ENCODE measurements at regions not wholly inside any gene's neighbourhood (a gene's known extent, or its start where the extent isn't known, plus 50 kb on each side); places are given as distances from the start of the nearest gene placed in this dataset.

GRCh38 chr9:78930281-78930680 lies 633.4 kb downstream of the PSAT1 start:
- Histone ChIP-seq H3K9me3 (ENCODE audit: insufficient read depth, low read depth, low read length) (no peaks in the 10 kb centered on the region), H3K9ac (ENCODE audit: low read depth, low read length, poor library complexity, severe bottlenecking) (no peak overlapping the region), H3K4me1 (ENCODE audit: insufficient read depth, low read length, poor library complexity, severe bottlenecking) (no peaks in the 10 kb centered on the region), H2AFZ (ENCODE audit: low read length) (no peak overlapping the region), H3K27me3 (ENCODE audit: insufficient read depth, low read length, poor library complexity, severe bottlenecking) (no peaks in the 10 kb centered on the region), H3F3A (ENCODE audit: low read depth) (no peaks in the 10 kb centered on the region), H3K4me3 (ENCODE audit: low read length, poor library complexity, severe bottlenecking) (no peak overlapping the region), H4K20me1 (ENCODE audit: insufficient read depth, low read length, poor library complexity, severe bottlenecking) (no peaks in the 10 kb centered on the region), H3K36me3 (ENCODE audit: insufficient read depth, low read length) (no peaks in the 10 kb centered on the region), H3K79me2 (ENCODE audit: insufficient read depth, low read length) (no peaks in the 10 kb centered on the region), H3K4me2 (ENCODE audit: low read depth, low read length, poor library complexity, severe bottlenecking) (no peak overlapping the region), H3K9me2 (replicated peaks; ENCODE audit: low read depth, low read length) (no peaks in the 10 kb centered on the region)
- TF ChIP-seq CTCF (conservative IDR thresholded peaks at IDR 0.05; ENCODE audit: low read length), result no peak

DNA sequence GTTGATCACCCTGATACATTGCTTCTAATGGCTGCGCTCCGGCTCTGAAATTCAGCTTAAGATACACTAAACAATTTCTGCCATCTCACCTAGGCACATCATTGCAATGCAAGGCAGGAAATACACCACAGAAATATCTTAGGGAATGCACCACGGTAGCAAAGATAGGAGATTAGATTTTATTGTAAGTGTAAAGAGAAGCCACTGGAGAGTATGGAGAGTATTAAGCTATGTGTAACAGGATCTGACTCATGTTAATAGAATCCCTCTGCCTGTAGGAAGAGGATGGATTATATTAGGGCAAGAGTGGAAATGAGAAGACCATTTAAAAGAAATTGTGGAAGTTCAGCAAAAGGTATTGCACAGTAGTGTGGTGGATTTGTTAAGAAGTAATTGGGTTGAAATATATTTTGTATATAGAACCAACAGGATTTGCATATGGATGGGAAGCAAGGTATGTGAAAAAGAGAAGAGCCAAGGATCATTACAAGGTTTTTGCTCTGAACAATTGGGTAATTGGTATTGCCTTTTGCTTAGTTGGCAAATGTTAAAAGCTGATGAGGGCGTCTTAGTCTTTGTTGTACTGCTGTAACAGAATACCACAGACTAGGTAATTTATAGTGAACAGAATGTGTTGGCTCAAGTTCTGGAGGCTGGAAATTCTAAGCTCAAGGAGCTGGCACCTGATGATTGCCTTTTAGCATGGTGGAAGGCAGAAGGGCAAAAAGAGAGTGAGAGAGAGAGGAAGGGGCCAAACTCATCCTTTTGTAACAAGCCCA lies 636.1 kb downstream of the PSAT1 start:
- H3K4me3 ChIP-seq (ENCODE audit: low read length, poor library complexity, severe bottlenecking), result no peak overlapping the region
- no peaks in the 10 kb centered on the region; the same call in 1 of the 2 replicates for H3K9me2 ChIP-seq (replicated peaks; ENCODE audit: low read depth, low read length)
- no peaks in the 10 kb centered on the region for H3F3A ChIP-seq (ENCODE audit: low read depth)
- H3K4me1 ChIP-seq (ENCODE audit: insufficient read depth, low read length, poor library complexity, severe bottlenecking), result no peaks in the 10 kb centered on the region
- H3K4me2 ChIP-seq (ENCODE audit: low read depth, low read length, poor library complexity, severe bottlenecking), result no peak overlapping the region
- no peak overlapping the region for H2AFZ ChIP-seq (ENCODE audit: low read length)
- H3K9me3 ChIP-seq (ENCODE audit: insufficient read depth, low read depth, low read length), result no peaks in the 10 kb centered on the region
- H3K79me2 ChIP-seq (ENCODE audit: insufficient read depth, low read length), result no peaks in the 10 kb centered on the region
- no peaks in the 10 kb centered on the region for H3K27me3 ChIP-seq (ENCODE audit: insufficient read depth, low read length, poor library complexity, severe bottlenecking)
- TF ChIP-seq EZH2phosphoT487 (IDR thresholded peaks at IDR 0.05; ENCODE audit: borderline replicate concordance) (no peak), CTCF (conservative IDR thresholded peaks at IDR 0.05; ENCODE audit: low read length) (no peak)
- H3K9ac ChIP-seq (ENCODE audit: low read depth, low read length, poor library complexity, severe bottlenecking), result no peak overlapping the region
- no peaks in the 10 kb centered on the region for H4K20me1 ChIP-seq (ENCODE audit: insufficient read depth, low read length, poor library complexity, severe bottlenecking)
- H3K36me3 ChIP-seq (ENCODE audit: insufficient read depth, low read length), result no peaks in the 10 kb centered on the region

DNA sequence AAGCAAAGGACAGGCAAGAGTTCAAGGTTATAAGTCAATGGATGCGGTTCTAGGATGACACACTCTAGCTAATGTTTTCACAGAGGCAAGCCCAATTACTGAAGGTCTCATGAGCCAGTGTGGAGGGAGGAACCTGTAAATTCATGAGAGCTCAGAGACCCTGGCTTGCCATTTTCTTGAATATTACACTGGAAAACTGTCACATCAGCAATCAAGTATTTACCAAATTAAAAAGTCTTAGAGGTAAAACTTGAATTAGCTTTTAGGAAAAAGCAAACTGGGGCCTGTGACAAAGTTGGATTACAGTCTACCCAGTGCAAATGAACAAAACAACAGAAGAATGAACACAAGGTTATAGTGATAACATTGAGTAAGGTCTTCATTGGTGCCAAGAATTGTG lies 636.9 kb upstream of the TLE4 start:
- no peaks in the 10 kb centered on the region for H3F3A ChIP-seq (ENCODE audit: low read depth)
- H3K4me1 ChIP-seq (ENCODE audit: insufficient read depth, low read length, poor library complexity, severe bottlenecking), result no peaks in the 10 kb centered on the region
- no peaks in the 10 kb centered on the region; the same call in 1 of the 2 replicates for H3K9me2 ChIP-seq (replicated peaks; ENCODE audit: low read depth, low read length)
- no peaks in the 10 kb centered on the region for H3K9me3 ChIP-seq (ENCODE audit: insufficient read depth, low read depth, low read length)
- no peaks in the 10 kb centered on the region for H3K27me3 ChIP-seq (ENCODE audit: insufficient read depth, low read length, poor library complexity, severe bottlenecking)
- H3K36me3 ChIP-seq (ENCODE audit: insufficient read depth, low read length), result no peaks in the 10 kb centered on the region
- no peaks in the 10 kb centered on the region for H4K20me1 ChIP-seq (ENCODE audit: insufficient read depth, low read length, poor library complexity, severe bottlenecking)
- H3K9ac ChIP-seq (ENCODE audit: low read depth, low read length, poor library complexity, severe bottlenecking), result no peak overlapping the region
- no peak for TF ChIP-seq CTCF (conservative IDR thresholded peaks at IDR 0.05; ENCODE audit: low read length)
- TF ChIP-seq EZH2phosphoT487 (IDR thresholded peaks at IDR 0.05; ENCODE audit: borderline replicate concordance), result no peak
- no peak overlapping the region for H2AFZ ChIP-seq (ENCODE audit: low read length)
- no peak overlapping the region for H3K4me2 ChIP-seq (ENCODE audit: low read depth, low read length, poor library complexity, severe bottlenecking)
- no peak overlapping the region for H3K4me3 ChIP-seq (ENCODE audit: low read length, poor library complexity, severe bottlenecking)
- no peaks in the 10 kb centered on the region for H3K79me2 ChIP-seq (ENCODE audit: insufficient read depth, low read length)
